ENCODE measurements at regions not wholly inside any gene's neighbourhood (a gene's known extent, or its start where the extent isn't known, plus 50 kb on each side); places are given as distances from the start of the nearest gene placed in this dataset.

GRCh38 chr3:165619069-165619468 lies 218.2 kb downstream of the BCHE start:
- TF ChIP-seq CTCF (IDR thresholded peaks at IDR 0.05; ENCODE audit: low read length) = no peak
- no peak for TF ChIP-seq EZH2 (optimal IDR thresholded peaks at IDR 0.05; ENCODE audit: low read depth, low read length)

All from MM.1S (cell line).